HG03095 (cell line): ENCODE measurements at regions not wholly inside any gene's neighbourhood (a gene's known extent, or its start where the extent isn't known, plus 50 kb on each side); places are given as distances from the start of the nearest gene placed in this dataset.
"Not testable (repeated sequence)": the region's sequence is repeated elsewhere in the genome, so short reads cannot be mapped to it uniquely, and the experiment has no call there.

ENCODE experiments used
- ATAC-seq: cut with Tn5 transposase; IDR thresholded peaks from one replicate; pipeline ENCODE4 v1.9.1; 2021; ENCODE audit warnings: moderate library complexity; ENCODE audit not compliant: unreplicated experiment

- no peak for ATAC-seq
Observed at GRCh38 chr2:143890798-143891197, 629.1 kb downstream of the ZEB2 start.

- no peak for ATAC-seq
Observed at GRCh38 chr2:143889216-143889615, 630.7 kb downstream of the ZEB2 start.

GRCh38 chr2:143885461-143885860, 634.5 kb downstream of the ZEB2 start:
- ATAC-seq, result no peak

GRCh38 chr2:143881246-143881645, 638.7 kb downstream of the ZEB2 start:
- ATAC-seq, result no peak

GRCh38 chr2:143877876-143878530, 641.9 kb downstream of the ZEB2 start:
- no peak for ATAC-seq

- no peak for ATAC-seq
Observed at GRCh38 chr2:143877056-143877455, 642.9 kb downstream of the ZEB2 start.

- no peak for ATAC-seq
Observed at GRCh38 chr2:143875295-143876233, 644.4 kb downstream of the ZEB2 start.

- no peak for ATAC-seq
Observed at GRCh38 chr2:143873886-143874285, 646.0 kb downstream of the ZEB2 start.

- ATAC-seq, result no peak
Observed at GRCh38 chr2:143870696-143871095, 649.2 kb downstream of the ZEB2 start.

- no peak for ATAC-seq
Observed at GRCh38 chr2:143856978-143857377, 662.9 kb downstream of the ZEB2 start.

- no peak for ATAC-seq
Observed at GRCh38 chr2:143852759-143853158, 667.2 kb downstream of the ZEB2 start.

- no peak for ATAC-seq
Observed at GRCh38 chr2:143850084-143850483, 669.8 kb downstream of the ZEB2 start.

- no peak for ATAC-seq
Observed at GRCh38 chr2:143847257-143847656, 672.7 kb downstream of the ZEB2 start.

- no peak for ATAC-seq
Observed at GRCh38 chr2:143844986-143845385, 674.9 kb downstream of the ZEB2 start.

GRCh38 chr2:143843686-143844085, 676.2 kb downstream of the ZEB2 start:
- ATAC-seq, result no peak

- no peak for ATAC-seq
Observed at GRCh38 chr2:143842836-143843235, 677.1 kb downstream of the ZEB2 start.

GRCh38 chr2:143841935-143842334, 678.0 kb downstream of the ZEB2 start:
- ATAC-seq, result no peak

GRCh38 chr2:143840601-143841000, 679.3 kb downstream of the ZEB2 start:
- no peak for ATAC-seq

GRCh38 chr2:143840194-143840593, 679.7 kb downstream of the ZEB2 start:
- ATAC-seq, result no peak

- ATAC-seq, result no peak
Observed at GRCh38 chr2:143839456-143839855, 680.5 kb downstream of the ZEB2 start.

- not testable (repeated sequence) for ATAC-seq
Observed at GRCh38 chr2:143837055-143837454, 682.9 kb downstream of the ZEB2 start.

GRCh38 chr2:143835481-143835880, 684.4 kb downstream of the ZEB2 start:
- no peak for ATAC-seq
